Hepatocyte (in vitro differentiated cells): ENCODE measurements at regions not wholly inside any gene's neighbourhood (a gene's known extent, or its start where the extent isn't known, plus 50 kb on each side); places are given as distances from the start of the nearest gene placed in this dataset.

ENCODE experiments used
- DNase-seq: peaks from one replicate; pipeline ENCODE4 v3.0.0-alpha.2; 2016; ENCODE audit warnings: low spot score
- H2AFZ ChIP-seq: fragments of 200-600 bp; sonication (generic); 2 replicates; pipeline ENCODE4 v1.6.0; 2016; ENCODE audit warnings: antibody characterized with exemption, mild to moderate bottlenecking
- H3K27ac ChIP-seq: fragments of 200-600 bp; sonication (generic); 2 replicates; pipeline ENCODE4 v1.5.1; 2016; ENCODE audit warnings: mild to moderate bottlenecking
- H3K27me3 ChIP-seq: fragments of 200-600 bp; sonication (generic); 2 replicates; pipeline ENCODE4 v1.6.1; 2016
- H3K36me3 ChIP-seq: fragments of 200-600 bp; sonication (generic); replicated peaks from 2 replicates; pipeline ENCODE4 v1.5.1; 2016; ENCODE audit warnings: low read depth; ENCODE audit not compliant: insufficient read depth
- H3K4me1 ChIP-seq: fragments of 200-600 bp; sonication (generic); 2 replicates; pipeline ENCODE4 v1.5.1; 2016; ENCODE audit warnings: mild to moderate bottlenecking, moderate library complexity; ENCODE audit not compliant: insufficient read depth
- H3K4me2 ChIP-seq: fragments of 200-600 bp; sonication (generic); 2 replicates; pipeline ENCODE4 v1.6.0; 2016
- H3K4me3 ChIP-seq: fragments of 200-600 bp; sonication (generic); 2 replicates; pipeline ENCODE4 v1.5.1; 2016; ENCODE audit warnings: mild to moderate bottlenecking
- H3K79me2 ChIP-seq: fragments of 200-600 bp; sonication (generic); 2 replicates; pipeline ENCODE4 v1.6.0; 2017; ENCODE audit warnings: mild to moderate bottlenecking
- H3K9me2 ChIP-seq: fragments of 200-600 bp; sonication (generic); replicated peaks from 2 replicates; pipeline ENCODE4 v1.6.0; 2017; ENCODE audit warnings: mild to moderate bottlenecking; ENCODE audit not compliant: insufficient read depth
- H3K9me3 ChIP-seq: fragments of 200-600 bp; sonication (generic); 2 replicates; pipeline ENCODE4 v1.5.1; 2016; ENCODE audit warnings: low read depth, mild to moderate bottlenecking
- H4K20me1 ChIP-seq: fragments of 200-600 bp; sonication (generic); 2 replicates; pipeline ENCODE4 v1.6.0; 2016; ENCODE audit warnings: mild to moderate bottlenecking; ENCODE audit not compliant: insufficient read depth, poor library complexity, severe bottlenecking
- EZH2 ChIP-seq: fragments of 200-600 bp; sonication (generic); IDR thresholded peaks from 2 replicates; pipeline ENCODE4 v1.6.1; 2016; ENCODE audit warnings: antibody characterized with exemption, mild to moderate bottlenecking, borderline replicate concordance
- EZH2phosphoT487 ChIP-seq: fragments of 200-600 bp; sonication (generic); IDR thresholded peaks from one replicate; pipeline ENCODE4 v1.6.1; 2018; ENCODE audit warnings: antibody characterized with exemption, mild to moderate bottlenecking, low read depth, moderate library complexity; ENCODE audit not compliant: unreplicated experiment, severe bottlenecking
- WGBS: methylation state at CpG from one replicate; pipeline ENCODE4 v1.1.6; 2016; ENCODE audit warnings: low lambda C conversion rate; ENCODE audit errors: missing lambda C conversion rate; 5-methylcytosine and 5-hydroxymethylcytosine counted together
- TF ChIP-seq, protein P1 (sequence below): fragments of 200-600 bp; sonication (generic); IDR thresholded peaks from 2 replicates; pipeline ENCODE4 v1.5.1; 2016; ENCODE audit warnings: antibody characterized with exemption, mild to moderate bottlenecking; ENCODE audit not compliant: poor library complexity

DNA sequence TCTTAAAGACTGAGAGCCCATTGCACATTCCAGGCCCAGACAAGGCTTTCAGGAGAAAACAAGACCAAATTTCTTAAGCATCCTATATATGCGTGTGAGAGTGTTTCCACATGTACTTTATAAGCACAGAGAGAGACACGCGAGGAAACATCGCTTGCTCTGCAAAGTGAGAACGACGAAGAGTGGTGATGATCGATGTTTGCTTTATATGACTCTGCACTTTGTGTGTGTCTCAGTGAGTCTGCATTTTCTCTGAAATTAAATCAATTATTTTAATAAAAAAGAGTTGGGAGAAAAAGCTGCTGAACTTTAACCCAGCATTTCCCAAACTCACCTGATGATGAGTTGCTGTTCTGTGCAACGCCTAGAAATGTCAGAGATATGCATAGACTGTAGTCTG, 61.7 kb upstream of the ZMIZ1 start:
- 92% methylated on average over 8 of the region's 8 CpGs for WGBS
- H2AFZ ChIP-seq: no peak overlapping the region
- H3K79me2 ChIP-seq: no peaks in the 10 kb centered on the region
- H3K27ac ChIP-seq: no peak overlapping the region
- H3K4me1 ChIP-seq: peaks cover 4% of the 10 kb centered on the region
- no peaks in the 10 kb centered on the region for H3K9me2 ChIP-seq
- H3K4me2 ChIP-seq: no peak overlapping the region
- no peak for DNase-seq
- no peaks in the 10 kb centered on the region for H3K9me3 ChIP-seq
- H4K20me1 ChIP-seq: no peaks in the 10 kb centered on the region
- no peak overlapping the region for H3K4me3 ChIP-seq
- TF ChIP-seq, protein P1, sequence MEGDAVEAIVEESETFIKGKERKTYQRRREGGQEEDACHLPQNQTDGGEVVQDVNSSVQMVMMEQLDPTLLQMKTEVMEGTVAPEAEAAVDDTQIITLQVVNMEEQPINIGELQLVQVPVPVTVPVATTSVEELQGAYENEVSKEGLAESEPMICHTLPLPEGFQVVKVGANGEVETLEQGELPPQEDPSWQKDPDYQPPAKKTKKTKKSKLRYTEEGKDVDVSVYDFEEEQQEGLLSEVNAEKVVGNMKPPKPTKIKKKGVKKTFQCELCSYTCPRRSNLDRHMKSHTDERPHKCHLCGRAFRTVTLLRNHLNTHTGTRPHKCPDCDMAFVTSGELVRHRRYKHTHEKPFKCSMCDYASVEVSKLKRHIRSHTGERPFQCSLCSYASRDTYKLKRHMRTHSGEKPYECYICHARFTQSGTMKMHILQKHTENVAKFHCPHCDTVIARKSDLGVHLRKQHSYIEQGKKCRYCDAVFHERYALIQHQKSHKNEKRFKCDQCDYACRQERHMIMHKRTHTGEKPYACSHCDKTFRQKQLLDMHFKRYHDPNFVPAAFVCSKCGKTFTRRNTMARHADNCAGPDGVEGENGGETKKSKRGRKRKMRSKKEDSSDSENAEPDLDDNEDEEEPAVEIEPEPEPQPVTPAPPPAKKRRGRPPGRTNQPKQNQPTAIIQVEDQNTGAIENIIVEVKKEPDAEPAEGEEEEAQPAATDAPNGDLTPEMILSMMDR: no peak
- TF ChIP-seq EZH2 (no peak), EZH2phosphoT487 (no peak)
- H3K36me3 ChIP-seq: no peaks in the 10 kb centered on the region
- no peaks in the 10 kb centered on the region for H3K27me3 ChIP-seq

DNA sequence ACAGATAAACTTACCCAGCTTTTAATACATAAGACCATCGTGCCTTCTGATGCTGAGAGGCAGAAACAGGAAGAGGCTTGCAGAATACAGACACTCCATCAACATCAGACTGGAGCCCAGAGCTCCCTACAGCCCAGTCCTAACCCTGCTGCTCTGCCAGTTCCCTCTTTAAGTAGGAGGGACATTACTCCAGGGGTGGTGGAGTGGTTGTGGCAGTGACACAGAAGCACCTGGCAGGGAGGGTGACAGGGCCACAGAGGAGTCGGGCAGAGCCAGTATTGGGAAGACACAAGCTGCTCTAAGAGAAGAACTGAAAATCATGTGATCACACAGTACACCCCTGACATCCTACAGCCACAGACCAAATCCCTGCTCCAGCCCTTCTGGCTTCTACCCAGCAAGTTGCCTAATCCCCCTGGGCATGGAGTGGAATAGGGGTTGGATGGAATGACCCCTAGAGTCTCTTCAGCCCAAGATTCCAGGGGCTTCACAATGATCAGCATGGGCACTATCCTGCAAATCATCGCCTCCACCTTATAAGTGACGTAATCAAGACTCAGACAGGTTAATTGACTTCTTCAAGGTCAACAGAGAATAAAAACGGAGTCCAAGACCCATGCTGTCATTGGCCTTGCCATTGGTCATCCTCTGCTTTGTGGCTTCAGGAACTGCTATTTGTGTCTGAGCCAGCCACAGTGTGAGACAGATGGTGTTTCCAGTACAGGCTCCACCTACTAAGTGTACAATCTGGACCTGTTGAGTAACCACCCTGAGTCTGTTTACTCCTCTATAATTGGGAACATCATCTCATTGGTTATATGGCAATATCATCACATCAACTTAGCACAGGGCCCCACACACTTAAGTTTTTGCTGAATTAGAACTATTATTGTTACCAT, 61.1 kb upstream of the ZMIZ1 start:
- DNase-seq: no peak
- no peaks in the 10 kb centered on the region for H4K20me1 ChIP-seq

DNA sequence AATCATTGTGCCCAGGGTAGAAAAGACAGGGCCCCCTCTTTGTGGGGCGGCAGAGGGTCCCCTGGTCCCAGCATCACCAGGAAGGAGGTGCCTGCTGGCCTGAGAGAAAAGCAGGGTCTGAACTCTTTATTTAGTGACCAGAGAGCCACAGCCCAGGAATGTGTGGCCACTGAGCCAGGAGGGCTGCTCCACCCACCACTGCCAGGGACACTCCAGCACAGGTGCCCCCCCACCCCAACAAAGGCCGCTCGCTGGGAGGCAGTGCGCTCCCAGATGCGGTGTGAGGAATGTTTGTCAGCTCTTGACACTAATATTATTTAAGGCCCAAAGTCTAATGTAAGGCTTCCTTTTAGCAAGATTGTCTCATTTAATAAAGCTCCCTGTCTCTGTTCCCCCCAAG, 59.6 kb upstream of the ZMIZ1 start:
- DNase-seq: no peak
- H3K79me2 ChIP-seq: no peaks in the 10 kb centered on the region
- H3K4me2 ChIP-seq: no peak overlapping the region

More for the DNA sequence above, 61.1 kb upstream of the ZMIZ1 start:
- TF ChIP-seq EZH2: no peak
- TF ChIP-seq, protein P1: no peak
- TF ChIP-seq EZH2phosphoT487: no peak
- H3K36me3 ChIP-seq: no peaks in the 10 kb centered on the region
- H3K4me1 ChIP-seq: peaks cover 4% of the 10 kb centered on the region
- 80% methylated on average over 5 of the region's 5 CpGs for WGBS
- no peak overlapping the region for H2AFZ ChIP-seq
- H3K27me3 ChIP-seq: no peaks in the 10 kb centered on the region
- H3K9me3 ChIP-seq: no peaks in the 10 kb centered on the region
- no peak overlapping the region for H3K27ac ChIP-seq
- H3K4me2 ChIP-seq: no peak overlapping the region
- no peaks in the 10 kb centered on the region for H3K79me2 ChIP-seq
- no peak overlapping the region for H3K4me3 ChIP-seq
- H3K9me2 ChIP-seq: no peaks in the 10 kb centered on the region

More for the DNA sequence above, 59.6 kb upstream of the ZMIZ1 start:
- H3K9me2 ChIP-seq: no peaks in the 10 kb centered on the region
- no peaks in the 10 kb centered on the region for H3K9me3 ChIP-seq
- WGBS: 84% methylated on average over 5 of the region's 5 CpGs
- H3K27me3 ChIP-seq: no peaks in the 10 kb centered on the region
- H3K4me1 ChIP-seq: peaks cover 4% of the 10 kb centered on the region
- H3K27ac ChIP-seq: no peak overlapping the region
- H3K36me3 ChIP-seq: no peaks in the 10 kb centered on the region
- no peak overlapping the region for H2AFZ ChIP-seq
- H3K4me3 ChIP-seq: no peak overlapping the region
- TF ChIP-seq, protein P1: no peak
- H4K20me1 ChIP-seq: no peaks in the 10 kb centered on the region
